ES-I3 (cell line): ENCODE measurements at regions not wholly inside any gene's neighbourhood (a gene's known extent, or its start where the extent isn't known, plus 50 kb on each side); places are given as distances from the start of the nearest gene placed in this dataset.
"Not testable (repeated sequence)": the region's sequence is repeated elsewhere in the genome, so short reads cannot be mapped to it uniquely, and the experiment has no call there.

Source experiments
- H3K36me3 ChIP-seq: 2 replicates; pipeline ENCODE4 v1.6.1; 2013; ENCODE audit warnings: mild to moderate bottlenecking, low read length, control low read depth, moderate library complexity; ENCODE audit not compliant: insufficient read depth
- H3K4me1 ChIP-seq: 2 replicates; pipeline ENCODE4 v1.6.1; 2013; ENCODE audit warnings: mild to moderate bottlenecking, control low read depth, low read length; ENCODE audit not compliant: insufficient read depth
- H3K9ac ChIP-seq: 2 replicates; pipeline ENCODE4 v1.6.1; 2013; ENCODE audit warnings: low read depth, mild to moderate bottlenecking, low read length, moderate library complexity
- H3K9me3 ChIP-seq: 2 replicates; pipeline ENCODE4 v1.6.1; 2013; ENCODE audit warnings: mild to moderate bottlenecking, low read length, moderate library complexity; ENCODE audit not compliant: control insufficient read depth, insufficient read depth

DNA sequence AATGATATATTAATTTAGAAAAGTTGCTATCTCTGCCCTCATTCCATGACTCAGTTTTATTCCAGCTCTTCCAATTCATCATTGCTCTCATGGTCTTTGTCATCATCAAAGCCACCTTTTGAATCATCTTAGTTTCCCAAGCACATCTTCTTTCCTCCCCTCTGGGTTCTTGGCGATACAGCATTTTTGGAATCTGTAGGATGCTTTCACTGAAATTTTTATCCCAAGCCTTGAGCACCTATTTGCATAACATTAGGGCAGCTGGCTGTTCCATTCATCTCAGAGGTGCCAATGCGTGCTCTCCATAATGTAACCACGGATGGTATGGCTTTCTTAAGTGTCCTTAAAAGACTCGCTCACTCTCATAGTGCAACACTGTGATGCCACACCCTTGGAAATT is 100.4 kb downstream of the SNX5 start:
- Histone ChIP-seq H3K36me3 (no peaks in the 10 kb centered on the region), H3K9ac (no peak overlapping the region), H3K9me3 (no peaks in the 10 kb centered on the region), H3K4me1 (peaks cover 51% of the 10 kb centered on the region)

DNA sequence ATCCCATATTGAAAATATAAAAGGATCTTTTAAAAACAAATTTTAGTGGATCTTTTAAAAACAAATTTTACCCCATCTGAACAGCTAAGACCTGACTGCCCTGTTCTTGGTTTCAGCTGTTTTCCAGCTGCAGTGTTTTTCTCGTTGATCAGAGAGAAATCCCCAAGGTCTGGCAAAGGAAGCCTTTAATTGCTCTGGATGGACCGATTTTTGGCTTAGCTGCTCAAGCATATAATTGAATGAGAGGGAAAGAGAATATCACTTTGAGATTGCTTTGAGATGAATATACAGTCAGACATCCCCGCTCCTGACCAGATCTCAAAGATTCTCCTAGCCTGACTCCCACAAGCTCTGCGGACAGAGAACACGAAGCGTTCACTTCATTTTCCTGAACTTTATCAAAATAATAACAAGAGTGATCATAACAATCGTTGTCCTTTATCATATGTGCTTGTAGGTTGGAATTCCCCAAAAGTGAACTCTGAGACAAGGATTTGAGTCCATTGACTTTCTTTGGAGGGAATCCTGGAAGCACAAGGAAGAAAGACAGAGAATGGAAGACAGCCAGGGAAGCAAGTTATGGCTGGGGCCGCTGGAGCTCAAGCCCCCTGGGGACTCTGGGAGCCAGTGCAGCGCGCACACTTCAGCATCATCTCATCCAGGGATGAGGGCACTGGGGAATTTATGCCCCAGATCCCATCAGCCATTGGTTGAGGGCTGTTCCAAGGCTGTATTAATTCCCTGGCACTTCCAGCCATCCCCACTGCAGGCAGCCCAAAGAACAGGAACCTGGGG is 101.3 kb downstream of the SNX5 start:
- Histone ChIP-seq H3K36me3 (no peaks in the 10 kb centered on the region), H3K9me3 (no peaks in the 10 kb centered on the region), H3K4me1 (peaks cover 42% of the 10 kb centered on the region), H3K9ac (no peak overlapping the region)

DNA sequence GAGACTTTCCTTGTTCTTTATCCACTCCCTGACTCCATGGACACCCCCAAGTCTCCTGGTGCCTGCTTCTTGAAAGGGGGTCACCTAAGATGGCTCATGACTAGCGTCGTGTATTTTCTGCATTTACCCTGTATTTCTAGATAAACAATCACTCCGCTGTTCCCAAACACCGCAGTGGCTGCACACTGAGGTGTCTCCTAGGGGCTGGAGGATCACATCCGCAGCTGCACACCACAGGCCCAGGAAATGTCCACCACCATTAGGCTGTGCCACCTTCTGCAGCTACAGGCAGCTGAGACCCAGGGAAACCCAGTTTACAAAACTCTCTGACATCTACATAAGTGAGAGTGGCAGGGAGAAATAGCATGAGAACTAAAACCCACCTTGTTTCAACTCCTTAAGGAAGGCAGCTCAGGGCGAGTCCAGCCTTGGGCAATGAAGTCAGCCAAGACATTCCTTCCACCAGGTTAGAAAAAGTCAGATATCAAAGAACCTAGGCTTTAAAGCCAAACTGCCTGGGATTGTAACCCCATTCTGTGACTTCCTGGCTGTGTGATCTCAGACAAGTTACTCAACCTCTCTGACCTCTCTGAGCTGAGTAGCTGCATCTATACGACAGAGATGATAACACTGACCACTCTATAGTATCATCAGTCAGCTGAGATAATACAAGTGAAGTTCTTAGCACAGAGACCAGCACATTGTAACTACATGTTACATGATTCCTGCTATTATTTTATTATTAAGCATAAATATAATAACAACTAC is 102.2 kb downstream of the SNX5 start:
- H3K36me3 ChIP-seq: no peaks in the 10 kb centered on the region
- H3K9ac ChIP-seq: no peak overlapping the region
- H3K4me1 ChIP-seq: peaks cover 33% of the 10 kb centered on the region; the same call in 1 of the 2 replicates
- no peaks in the 10 kb centered on the region for H3K9me3 ChIP-seq

DNA sequence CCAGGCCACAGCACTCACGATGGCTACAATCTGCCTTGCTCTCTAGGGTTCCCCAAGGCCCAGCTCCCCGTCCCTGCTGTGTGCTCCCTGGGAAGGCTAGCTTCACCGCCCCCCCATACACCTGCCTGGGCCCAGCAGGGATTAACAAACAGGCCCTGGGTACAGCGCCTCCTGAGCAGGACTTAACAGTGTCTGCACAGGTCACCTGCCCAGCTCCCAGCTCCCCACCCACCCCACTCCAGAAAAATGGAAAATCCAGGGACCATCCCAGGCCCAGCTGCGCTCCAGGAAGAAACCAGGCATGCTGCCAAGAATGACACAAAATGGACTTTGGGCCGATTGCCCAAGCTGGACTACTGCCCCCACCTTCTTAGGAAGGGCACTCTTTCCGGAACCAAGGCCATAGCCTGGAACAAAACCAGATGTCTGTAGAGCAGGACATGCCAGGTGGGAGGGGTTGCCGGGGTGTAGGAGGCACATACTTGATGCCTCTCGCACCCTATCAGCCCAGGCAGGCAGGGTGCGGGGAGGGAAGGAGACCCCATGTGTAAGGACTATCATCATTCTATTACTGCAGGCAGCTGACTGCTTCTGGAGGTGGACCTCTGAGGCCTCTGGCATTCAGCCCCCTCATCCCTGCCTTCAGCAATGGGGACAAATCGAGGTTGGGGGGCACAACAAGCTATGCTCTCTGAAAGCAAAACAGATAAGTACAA is 104.9 kb downstream of the SNX5 start:
- peaks cover 20% of the 10 kb centered on the region; the same call in 1 of the 2 replicates for H3K4me1 ChIP-seq
- no peak overlapping the region for H3K9ac ChIP-seq
- H3K36me3 ChIP-seq: no peaks in the 10 kb centered on the region
- H3K9me3 ChIP-seq: no peaks in the 10 kb centered on the region

DNA sequence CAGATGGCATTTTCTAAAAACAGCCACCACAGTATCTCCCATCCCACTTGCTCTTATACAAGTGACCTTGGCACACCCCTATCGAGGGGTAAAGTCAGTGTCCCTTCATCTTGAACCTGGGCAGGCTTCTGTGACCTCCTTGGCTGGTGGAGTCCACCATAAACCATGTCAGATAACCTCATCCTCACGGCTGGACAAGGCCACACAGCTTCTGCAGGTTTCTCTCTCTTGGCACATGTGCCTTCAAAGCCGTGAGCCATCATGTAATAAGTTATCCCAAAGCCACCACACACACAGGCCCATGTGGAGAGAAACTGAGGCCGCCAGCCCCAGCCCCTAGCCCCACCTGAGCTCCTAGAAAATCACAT is 105.4 kb downstream of the SNX5 start:
- H3K4me1 ChIP-seq: peaks cover 16% of the 10 kb centered on the region; the same call in 1 of the 2 replicates
- no peaks in the 10 kb centered on the region for H3K36me3 ChIP-seq
- H3K9me3 ChIP-seq: no peaks in the 10 kb centered on the region
- no peak overlapping the region for H3K9ac ChIP-seq

DNA sequence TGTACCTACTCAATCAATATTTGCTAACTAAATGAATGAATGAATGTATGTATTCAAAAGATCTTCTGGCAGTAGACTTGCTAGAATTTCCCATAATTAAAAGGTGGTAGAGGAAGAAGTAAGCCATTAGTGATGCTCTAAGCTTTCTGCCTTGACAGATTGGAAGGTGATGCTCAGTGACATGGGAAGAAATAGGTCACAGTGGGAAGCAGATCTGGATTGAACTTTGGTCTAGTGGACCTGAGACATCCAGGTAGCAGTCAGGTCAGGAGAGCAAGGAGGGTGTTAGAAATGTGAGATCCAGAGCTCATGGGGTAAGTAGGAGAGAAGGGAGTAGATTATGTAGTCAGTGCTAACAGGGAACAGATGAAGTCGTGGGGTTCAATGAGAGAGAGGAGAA is 106.4 kb downstream of the SNX5 start:
- H3K36me3 ChIP-seq: no peaks in the 10 kb centered on the region
- peaks cover 5% of the 10 kb centered on the region; the same call in 1 of the 2 replicates for H3K4me1 ChIP-seq
- no peak overlapping the region for H3K9ac ChIP-seq
- H3K9me3 ChIP-seq: no peaks in the 10 kb centered on the region

DNA sequence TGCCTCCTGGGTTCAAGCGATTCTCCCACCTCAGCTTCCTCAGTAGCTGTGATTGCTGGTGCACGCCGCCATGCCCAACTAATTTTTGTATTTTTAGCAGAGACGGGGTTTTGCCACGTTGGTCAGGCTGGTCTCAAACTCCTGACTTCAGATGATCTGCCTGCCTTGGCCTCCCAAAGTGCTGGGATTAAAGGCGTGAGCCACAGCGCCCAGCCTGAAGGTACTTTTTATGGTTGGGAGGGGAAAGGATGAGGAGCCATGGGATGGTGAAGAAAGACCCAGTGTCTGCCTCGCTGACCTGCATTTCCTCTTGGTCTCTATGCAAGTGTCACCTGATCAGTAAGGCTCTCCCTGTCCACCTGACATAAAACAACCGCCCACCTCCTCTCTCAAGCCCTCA is 107.0 kb downstream of the SNX5 start:
- H3K9me3 ChIP-seq, H3K9ac ChIP-seq, H3K4me1 ChIP-seq, H3K36me3 ChIP-seq: not testable (repeated sequence)

DNA sequence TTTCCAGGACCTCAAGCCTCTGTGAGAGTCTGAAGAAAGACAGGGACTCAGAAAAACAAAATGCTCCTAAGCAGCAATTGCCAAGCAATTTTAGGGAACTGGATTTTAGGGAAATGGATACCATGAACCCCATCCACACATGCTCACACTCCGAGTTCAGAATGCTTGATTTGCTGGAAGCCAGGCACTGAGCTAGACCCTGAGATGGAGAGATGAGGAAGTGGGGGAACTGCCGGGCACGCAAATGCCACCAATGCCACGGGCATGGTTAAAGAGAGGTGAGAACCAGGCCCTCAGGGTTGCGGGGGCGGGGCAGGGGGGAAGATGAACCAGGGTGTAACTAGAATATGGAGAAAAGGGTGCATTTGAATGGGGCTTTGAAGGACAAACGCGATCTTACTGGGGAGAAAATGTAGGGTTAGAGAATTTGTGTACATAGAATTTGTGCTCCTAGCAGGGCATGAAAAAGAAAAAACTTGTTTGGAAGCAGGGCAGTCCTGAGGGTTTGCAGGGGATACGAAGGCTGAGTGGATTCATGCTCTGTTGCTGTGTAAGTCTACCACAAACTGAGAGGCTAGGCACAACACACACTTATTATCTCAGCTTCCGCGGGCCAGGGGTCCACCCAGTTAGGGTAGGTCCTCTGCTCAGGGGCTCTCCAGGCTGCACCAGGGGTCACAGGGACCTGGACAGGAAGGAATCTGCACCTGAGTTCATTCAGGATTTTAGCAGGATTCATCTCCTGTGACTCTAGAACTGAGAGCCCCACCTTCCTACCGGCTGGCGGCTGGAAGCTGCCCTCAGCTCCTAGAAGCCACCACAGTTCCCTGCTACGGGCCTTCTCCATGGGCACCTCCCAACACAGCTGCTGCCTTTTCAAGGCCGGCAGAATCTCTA is 108.0 kb downstream of the SNX5 start:
- Histone ChIP-seq H3K4me1 (peaks cover 4% of the 10 kb centered on the region; the same call in 1 of the 2 replicates), H3K9ac (no peak overlapping the region), H3K9me3 (no peaks in the 10 kb centered on the region), H3K36me3 (no peaks in the 10 kb centered on the region)

DNA sequence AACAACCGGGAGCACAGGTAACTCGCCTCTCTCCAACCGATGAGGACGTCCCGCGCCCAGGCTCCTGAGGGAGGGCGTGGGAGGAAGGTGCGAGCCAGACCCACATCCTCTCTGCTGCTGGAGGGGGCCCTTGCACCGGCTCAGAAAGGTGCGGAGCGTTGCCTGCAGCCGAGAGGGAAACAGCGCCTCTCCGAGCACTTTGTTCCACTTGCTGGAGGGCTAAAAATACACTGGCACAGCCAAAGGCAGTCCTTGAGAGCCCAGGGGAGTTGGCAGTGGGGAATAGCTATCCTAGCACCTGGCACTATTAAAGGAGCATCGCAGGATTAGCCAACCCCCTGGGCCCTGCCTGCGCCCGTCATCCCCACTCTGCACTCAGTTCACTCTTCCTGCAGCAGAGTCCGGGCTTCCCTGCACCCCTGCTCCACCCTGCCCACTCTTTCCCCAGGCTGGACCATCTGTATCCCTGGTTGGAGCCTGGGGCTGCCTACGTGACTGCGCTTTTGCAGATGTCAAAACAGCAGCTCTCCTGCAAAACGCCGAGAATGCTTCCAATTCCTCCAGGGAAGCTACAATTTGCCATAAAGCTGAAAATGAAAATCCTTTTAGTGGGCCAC is 108.9 kb downstream of the SNX5 start:
- Histone ChIP-seq H3K9ac (no peak overlapping the region), H3K4me1 (peaks cover 4% of the 10 kb centered on the region; the same call in 1 of the 2 replicates), H3K36me3 (no peaks in the 10 kb centered on the region), H3K9me3 (no peaks in the 10 kb centered on the region)

DNA sequence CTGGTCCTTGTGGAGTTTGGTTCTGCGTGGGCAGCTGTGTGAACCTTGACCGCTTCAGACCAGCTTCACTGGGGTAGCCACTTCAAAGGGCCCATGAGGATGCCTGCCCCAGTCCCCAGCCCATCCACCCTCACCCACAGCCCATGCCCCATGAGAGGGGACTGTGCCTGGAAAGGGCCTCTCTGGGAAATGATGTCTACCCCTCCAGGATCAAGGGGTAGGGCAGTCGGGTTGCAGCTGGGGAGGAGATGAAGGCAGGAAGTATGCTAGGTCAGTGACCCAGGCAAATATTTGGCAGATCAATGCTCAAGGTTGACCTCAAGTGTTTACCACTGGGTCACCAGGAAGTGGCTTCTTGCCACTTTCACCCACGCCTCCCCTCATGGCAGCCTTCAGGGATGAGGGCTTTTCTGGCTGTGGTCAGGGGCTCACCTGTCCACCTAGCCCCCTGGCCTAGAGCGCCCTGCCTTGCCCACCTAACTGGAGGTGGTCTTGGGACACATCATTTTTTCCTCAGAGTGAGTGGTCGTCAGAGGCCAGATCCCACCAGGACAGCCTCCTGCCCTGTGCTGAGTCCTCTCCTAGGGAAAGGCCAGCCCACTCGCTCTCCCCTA is 109.5 kb downstream of the SNX5 start:
- Histone ChIP-seq H3K9ac (no peak overlapping the region), H3K4me1 (peaks cover 4% of the 10 kb centered on the region; the same call in 1 of the 2 replicates), H3K36me3 (no peaks in the 10 kb centered on the region), H3K9me3 (no peaks in the 10 kb centered on the region)

DNA sequence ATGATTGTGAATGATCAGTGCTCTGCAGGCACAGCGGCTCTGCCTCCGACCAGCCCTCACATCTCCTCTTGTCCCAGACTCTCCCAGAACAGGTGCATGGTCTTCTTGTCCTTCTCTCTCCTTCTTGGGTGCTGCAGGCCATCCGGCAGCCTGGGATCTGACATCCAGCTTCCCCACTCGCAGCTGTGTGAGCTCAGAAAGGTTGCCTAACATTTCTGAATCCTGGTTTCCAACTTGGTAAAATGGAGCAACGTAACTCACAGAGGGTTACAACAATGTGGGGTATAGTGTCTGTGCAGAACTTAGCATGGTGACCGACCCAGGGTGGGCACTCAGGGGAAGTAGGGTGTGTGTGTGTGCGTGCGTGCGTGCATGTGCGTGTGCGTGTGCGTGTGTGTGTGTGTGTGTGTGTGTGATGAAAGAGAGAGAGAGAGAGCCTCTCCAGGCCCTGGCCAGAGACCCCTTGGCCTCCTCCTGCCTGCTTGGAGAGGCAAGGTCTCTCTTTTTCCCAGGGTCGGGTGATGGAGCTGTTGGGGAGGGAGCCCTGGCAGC is 110.1 kb downstream of the SNX5 start:
- no peak overlapping the region for H3K9ac ChIP-seq
- H3K9me3 ChIP-seq: no peaks in the 10 kb centered on the region
- no peaks in the 10 kb centered on the region for H3K36me3 ChIP-seq
- H3K4me1 ChIP-seq: peaks cover 6% of the 10 kb centered on the region; the same call in 1 of the 2 replicates

DNA sequence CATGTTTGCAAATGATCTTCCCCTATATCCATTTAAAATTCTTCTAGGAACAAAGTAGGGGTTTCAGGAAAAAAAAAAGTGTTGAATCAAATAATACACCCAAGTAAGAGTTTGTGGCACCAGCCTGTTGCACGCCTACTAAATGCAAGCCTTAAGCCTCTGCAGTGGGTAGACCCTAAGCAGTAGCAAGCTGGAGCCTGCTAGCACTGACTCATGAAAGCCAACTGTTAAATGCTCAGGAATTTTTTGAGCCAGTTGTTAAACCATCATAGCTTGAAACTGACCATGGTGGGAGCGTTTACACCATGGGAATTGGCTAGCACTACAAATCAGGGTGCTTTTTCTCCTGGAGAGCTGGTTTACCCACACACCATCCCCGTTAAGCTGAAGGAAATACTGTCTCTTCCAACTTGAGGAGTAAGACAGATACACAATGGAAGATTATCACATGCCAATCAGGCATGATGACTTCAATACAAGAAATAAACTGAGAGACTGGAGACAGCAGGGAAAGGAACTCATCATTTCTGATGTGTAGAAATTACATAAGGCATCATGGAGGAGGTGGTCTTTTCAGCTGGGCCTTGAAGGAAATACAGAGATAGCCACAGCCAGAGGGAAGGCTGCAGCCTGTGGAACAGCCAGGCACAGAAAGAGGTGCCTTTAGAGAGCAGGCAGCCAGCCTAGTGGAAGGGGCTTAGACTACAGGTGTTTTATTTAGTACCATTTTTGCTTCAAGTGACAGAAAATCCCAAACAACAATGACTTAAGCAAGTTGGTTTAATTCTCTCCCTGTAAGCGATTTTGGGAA is 110.8 kb downstream of the SNX5 start:
- Histone ChIP-seq H3K36me3 (no peaks in the 10 kb centered on the region), H3K4me1 (peaks cover 9% of the 10 kb centered on the region; the same call in 1 of the 2 replicates), H3K9me3 (no peaks in the 10 kb centered on the region), H3K9ac (no peak overlapping the region)
